K562 (cell line): ENCODE measurements at regions not wholly inside any gene's neighbourhood (a gene's known extent, or its start where the extent isn't known, plus 50 kb on each side); places are given as distances from the start of the nearest gene placed in this dataset.

Experiments
- ATAC-seq: fragments of 200-7000 bp; cut with Tn5 transposase; 3 replicates; pipeline ENCODE4 v1.9.1; 2020; ENCODE audit warnings: moderate library complexity
- BruUV-seq: library from RNA; stranded (reverse); fragments of 400-500 nt; replicated peaks from 2 replicates; lab custom pipeline; 2021; lab: Mats Ljungman, UMichigan
- CTCF ChIA-PET: fragments of 300-600 bp; formaldehyde crosslinking; extraction: SDS; loops from one replicate; lab custom pipeline; 2021; ENCODE audit warnings: low intra/inter-chr PET ratio; lab: Yijun Ruan, JAX
- POLR2A ChIA-PET: fragments of 300-600, 350-650 bp; sonication (Branson Sonifier 250); formaldehyde crosslinking; extraction: SDS; loops from one replicate; lab custom pipeline; 2021; ENCODE audit warnings: antibody characterized with exemption, inconsistent platforms; lab: Yijun Ruan, JAX
- DNase-seq, 4 experiments: peaks; one replicate each; pipeline versions ENCODE4 v3.0.0 to v3.0.0-alpha.2; 2011 to 2018; ENCODE audit warnings: low spot score in 3 of 4, mixed read lengths in 3 of 4; ENCODE audit errors: extremely low read depth in 1 of 4
- FAIRE-seq: peaks from 2 replicates; lab custom pipeline; 2011; peaks lifted over from hg19 to GRCh38; lab: Jason Lieb, UNC
- H2AFZ ChIP-seq: 2 replicates; pipeline ENCODE4 v1.6.0; 2011; ENCODE audit warnings: low read depth, low read length, control low read depth, inconsistent platforms
- H3K27ac ChIP-seq: fragments of 200-600 bp; 3 replicates; pipeline ENCODE4 v1.8.0; 2011; ENCODE audit warnings: low read depth, mild to moderate bottlenecking, control low read depth, inconsistent platforms, low read length, moderate library complexity, mixed read lengths; ENCODE audit errors: extremely low read depth
- H3K27me3 ChIP-seq, 2 experiments: fragments of 300-600 bp in 1 of 2; 2 replicates in 1 of 2; 3 replicates in 1 of 2; pipeline versions ENCODE4 v1.6.0 to v1.8.0; 2011; ENCODE audit warnings: inconsistent platforms in 2 of 2, low read length in 2 of 2, mild to moderate bottlenecking in 1 of 2, mixed read lengths in 1 of 2, moderate library complexity in 1 of 2; ENCODE audit not compliant: control insufficient read depth in 2 of 2, insufficient read depth in 2 of 2
- H3K36me3 ChIP-seq: fragments of 300-600 bp; 3 replicates; pipeline ENCODE4 v1.8.0; 2011; ENCODE audit warnings: mild to moderate bottlenecking, low read length, inconsistent platforms; ENCODE audit not compliant: control insufficient read depth, insufficient read depth
- H3K4me1 ChIP-seq, 2 experiments: fragments of 200-600 bp in 1 of 2; replicated peaks in 1 of 2; 2 replicates in 1 of 2; 3 replicates in 1 of 2; pipeline versions ENCODE4 v1.5.1 to v1.8.0; 2011; ENCODE audit warnings: inconsistent platforms in 2 of 2, low read length in 2 of 2, mild to moderate bottlenecking in 1 of 2, mixed read lengths in 1 of 2, moderate library complexity in 1 of 2; ENCODE audit not compliant: control insufficient read depth in 2 of 2, insufficient read depth in 2 of 2
- H3K4me2 ChIP-seq: 2 replicates; pipeline ENCODE4 v1.6.1; 2011; ENCODE audit warnings: low read length, control low read depth, inconsistent platforms, mixed read lengths; ENCODE audit not compliant: insufficient read depth
- H3K4me3 ChIP-seq: fragments of 200-600 bp; sonication (generic), shearing (Covaris generic); 2 replicates; pipeline ENCODE4 v1.5.1; 2016; ENCODE audit warnings: control low read depth, inconsistent platforms
- H3K79me2 ChIP-seq: fragments of 200-600 bp; 3 replicates; pipeline ENCODE4 v1.8.0; 2011; ENCODE audit warnings: low read length, inconsistent platforms; ENCODE audit not compliant: control insufficient read depth, insufficient read depth
- H3K9ac ChIP-seq, 2 experiments: 2 replicates each; pipeline versions ENCODE4 v1.6.0 to v1.6.1; 2011; ENCODE audit warnings: low read depth in 2 of 2, low read length in 2 of 2, control low read depth in 1 of 2, inconsistent platforms in 1 of 2, mild to moderate bottlenecking in 1 of 2, mixed read lengths in 1 of 2; ENCODE audit not compliant: insufficient read depth in 1 of 2
- H3K9me1 ChIP-seq: one replicate; pipeline ENCODE4 v1.6.0; 2011; ENCODE audit warnings: inconsistent platforms, mild to moderate bottlenecking, low read length, moderate library complexity; ENCODE audit not compliant: control insufficient read depth, insufficient read depth
- H3K9me3 ChIP-seq: replicated peaks from 2 replicates; pipeline ENCODE4 v1.5.1; 2011; ENCODE audit warnings: low read depth, low read length, inconsistent platforms; ENCODE audit not compliant: control insufficient read depth, insufficient read depth
- H4K20me1 ChIP-seq: replicated peaks from 2 replicates; pipeline ENCODE4 v1.6.1; 2011; ENCODE audit warnings: low read length, inconsistent platforms, mixed read lengths; ENCODE audit not compliant: control insufficient read depth, insufficient read depth
- HMG20B ChIP-seq: fragments of 250-450 bp; sonication (Bioruptor Pico); IDR thresholded peaks from 2 replicates; pipeline ENCODE4 v1.5.0; 2021; ENCODE audit warnings: mild to moderate bottlenecking
- HNRNPUL1 ChIP-seq: fragments of 200-400 bp; formaldehyde crosslinking; IDR thresholded peaks from 2 replicates; pipeline ENCODE4 v1.6.1; 2017; ENCODE audit warnings: low read length
- MCM2 ChIP-seq: fragments of 450-650 bp; IDR thresholded peaks from 2 replicates; pipeline ENCODE4 v1.6.1; 2017; ENCODE audit warnings: low read depth, mild to moderate bottlenecking
- RREB1 ChIP-seq: fragments of 250-450 bp; sonication (Bioruptor Pico); IDR thresholded peaks from 2 replicates; pipeline ENCODE4 v1.4.0; 2020
- U2AF2 ChIP-seq: fragments of 200-400 bp; formaldehyde crosslinking; optimal IDR thresholded peaks from 2 replicates; pipeline ENCODE3; 2017; ENCODE audit warnings: low read depth, mild to moderate bottlenecking, low read length
- ZNF184 ChIP-seq: sonication (generic); formaldehyde crosslinking; IDR thresholded peaks from 2 replicates; pipeline ENCODE4 v1.5.0; 2020; ENCODE audit warnings: missing genetic modification reagents
- ZNF766 ChIP-seq: fragments of 200-800 bp; sonication (Bioruptor generic); conservative IDR thresholded peaks from 2 replicates; pipeline ENCODE4 v1.6.1; 2016; ENCODE audit warnings: missing genetic modification characterization, missing compliant biosample characterization
- WGBS: fragments of 100-300 bp; shearing (Covaris generic); methylation state at CpG from one replicate; pipeline ENCODE4 v1.1.6; 2016; ENCODE audit warnings: low coverage, mixed read lengths; ENCODE audit not compliant: insufficient coverage; ENCODE audit errors: missing lambda C conversion rate; 5-methylcytosine and 5-hydroxymethylcytosine counted together
- in situ Hi-C: fragments of 300-500 bp; cut with MboI; formaldehyde crosslinking; loops from 4 replicates; pipeline ENCODE4 v1.15.0; 2018; ENCODE audit warnings: inconsistent platforms, mixed read lengths
- intact Hi-C: fragments of 100-400 bp; cut with micrococcal nuclease; formaldehyde crosslinking; loops from 2 replicates; pipeline ENCODE4 v1.14.2; 2022

GRCh38 chr11:36751335-36751781 lies 153.3 kb upstream of the RAG2 start (continued):
- no peak for TF ChIP-seq U2AF2
- no peak for TF ChIP-seq HNRNPUL1
- no peak for TF ChIP-seq RREB1 (CRISPR knock-in tag)
- TF ChIP-seq ZNF184 (CRISPR knock-in tag) = no peak
- TF ChIP-seq, all 486 proteins: peak for 0

- TF ChIP-seq MCM2 = no peak
- TF ChIP-seq ZNF766 (CRISPR knock-in tag) = peak; percentile 61
- TF ChIP-seq HMG20B (CRISPR knock-in tag) = no peak
Observed at GRCh38 chr11:36750349-36750748, 152.3 kb upstream of the RAG2 start.

More at GRCh38 chr11:36750349-36750748, 152.3 kb upstream of the RAG2 start:
- no peaks in the 10 kb centered on the region for H4K20me1 ChIP-seq
- DNase-seq = no peak
- no peak overlapping the region for H3K27ac ChIP-seq
- in situ Hi-C loops (no loop called here), intact Hi-C loops (no loop called here)
- no peak for ATAC-seq
- H3K9me3 ChIP-seq = no peaks in the 10 kb centered on the region
- H3K36me3 ChIP-seq = no peaks in the 10 kb centered on the region
- no peak for FAIRE-seq
- ChIA-PET POLR2A (no interaction called here), CTCF (no interaction called here)
- H3K4me2 ChIP-seq = no peak overlapping the region
- H3K9me1 ChIP-seq = no peaks in the 10 kb centered on the region
- 0% methylated on average over 1 of the region's 1 CpG for WGBS
- no peaks in the 10 kb centered on the region for H3K27me3 ChIP-seq
- H3K79me2 ChIP-seq = no peaks in the 10 kb centered on the region
- no peak overlapping the region for H2AFZ ChIP-seq
- H3K9ac ChIP-seq = no peak overlapping the region
- BruUV-seq = no TSS peak
- no peak overlapping the region for H3K4me3 ChIP-seq
- H3K4me1 ChIP-seq = no peaks in the 10 kb centered on the region
